NCI-H526 (cell line): ENCODE measurements at regions not wholly inside any gene's neighbourhood (a gene's known extent, or its start where the extent isn't known, plus 50 kb on each side); places are given as distances from the start of the nearest gene placed in this dataset.

Experiments
- DNase-seq, 2 experiments: peaks; one replicate each; lab custom pipeline; 2025; lab: John Stamatoyannopoulos, UW

DNA sequence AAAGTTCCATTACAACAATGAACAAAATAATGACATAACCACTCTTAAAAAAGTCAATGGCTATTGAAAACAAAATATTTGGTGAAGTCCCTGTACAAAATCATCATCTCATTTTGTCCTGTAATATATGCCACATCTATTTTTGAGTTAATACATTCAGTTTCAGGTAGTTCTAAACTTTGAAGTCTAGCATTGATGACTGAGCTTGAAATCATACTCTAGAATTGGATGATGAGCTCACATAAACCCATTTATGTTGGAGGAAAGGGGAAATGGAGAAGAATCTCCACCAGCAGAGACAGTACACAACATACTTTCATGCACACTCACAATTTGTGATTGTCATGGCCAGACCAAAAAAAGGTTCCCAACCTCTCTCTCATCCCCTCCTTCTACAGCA, 371.1 kb upstream of the NR3C2 start:
- no peak for DNase-seq

DNA sequence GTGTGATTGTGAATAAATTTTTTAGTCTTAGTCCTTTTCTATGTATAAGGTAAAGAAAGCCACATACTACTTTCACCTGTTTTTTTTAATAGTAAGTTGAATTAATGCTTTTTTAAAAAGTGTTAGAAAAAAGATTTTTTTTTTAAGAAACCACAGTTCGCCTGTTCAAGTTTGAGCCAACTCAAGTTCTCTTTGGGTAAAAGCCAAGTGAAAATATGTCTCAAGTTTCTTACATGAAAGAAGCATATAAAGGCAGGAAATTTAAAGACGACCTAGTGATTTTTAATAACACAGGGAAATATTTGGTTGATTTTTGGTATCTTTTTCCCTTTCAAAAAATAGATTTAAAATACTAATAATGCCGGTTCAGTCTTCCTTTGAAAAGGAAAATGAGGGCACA, 369.9 kb upstream of the NR3C2 start:
- DNase-seq: no peak

DNA sequence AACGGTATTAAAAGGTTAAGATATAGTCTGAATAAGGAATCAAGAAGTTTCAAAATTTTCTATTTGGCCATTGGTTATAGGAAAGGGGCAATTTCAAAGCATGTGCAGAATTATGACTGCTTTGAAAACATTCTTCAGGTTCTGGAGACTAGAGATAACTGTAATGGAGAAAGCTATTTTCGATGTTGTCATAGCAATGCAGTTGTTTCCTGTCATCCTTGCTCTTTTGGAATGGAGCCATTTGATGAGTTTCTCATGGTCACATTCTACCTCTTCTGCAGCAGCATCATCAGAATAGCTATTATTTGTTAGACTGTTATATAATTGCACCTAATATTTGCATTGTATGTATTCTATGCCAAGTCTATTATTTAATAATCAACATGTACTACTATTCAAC, 368.2 kb upstream of the NR3C2 start:
- no peak for DNase-seq

DNA sequence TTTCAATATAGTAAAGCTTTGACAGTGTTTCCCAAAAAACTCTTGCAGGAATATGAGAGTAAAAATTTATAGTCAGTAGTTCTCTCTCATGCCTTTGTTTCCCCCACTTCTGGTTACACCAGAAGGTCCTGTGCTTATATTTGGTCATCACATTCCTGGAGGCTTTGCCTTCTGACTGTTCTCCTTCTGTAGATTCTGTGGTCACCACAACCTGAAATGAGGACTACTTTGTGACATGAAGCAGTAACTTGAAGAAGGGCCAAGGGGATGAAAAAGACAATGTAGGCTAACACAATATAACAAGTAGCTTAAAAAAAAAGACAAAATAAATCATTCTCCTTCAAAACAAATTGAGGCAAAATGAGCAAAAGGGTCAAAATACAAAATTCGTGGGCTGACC, 366.2 kb upstream of the NR3C2 start:
- no peak for DNase-seq

DNA sequence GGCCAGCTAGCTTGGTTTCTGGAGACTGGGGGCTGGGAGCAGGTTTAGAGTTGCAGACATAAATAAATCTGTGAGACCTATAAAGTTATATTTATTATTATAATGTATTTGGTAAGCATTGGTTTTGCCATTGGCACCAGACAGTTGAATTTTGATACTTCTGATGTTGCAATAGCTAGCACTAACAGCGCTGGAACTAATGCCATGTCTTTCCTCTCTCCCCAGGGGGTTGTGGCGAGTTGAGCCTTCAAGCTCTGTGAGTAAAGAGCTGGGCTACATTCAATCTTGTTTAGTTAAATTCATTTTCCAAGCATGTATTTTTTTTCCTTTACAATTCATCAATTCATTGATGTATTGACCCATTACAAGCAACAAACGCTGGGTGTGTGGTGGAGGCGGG, 358.7 kb upstream of the NR3C2 start:
- DNase-seq: no peak

DNA sequence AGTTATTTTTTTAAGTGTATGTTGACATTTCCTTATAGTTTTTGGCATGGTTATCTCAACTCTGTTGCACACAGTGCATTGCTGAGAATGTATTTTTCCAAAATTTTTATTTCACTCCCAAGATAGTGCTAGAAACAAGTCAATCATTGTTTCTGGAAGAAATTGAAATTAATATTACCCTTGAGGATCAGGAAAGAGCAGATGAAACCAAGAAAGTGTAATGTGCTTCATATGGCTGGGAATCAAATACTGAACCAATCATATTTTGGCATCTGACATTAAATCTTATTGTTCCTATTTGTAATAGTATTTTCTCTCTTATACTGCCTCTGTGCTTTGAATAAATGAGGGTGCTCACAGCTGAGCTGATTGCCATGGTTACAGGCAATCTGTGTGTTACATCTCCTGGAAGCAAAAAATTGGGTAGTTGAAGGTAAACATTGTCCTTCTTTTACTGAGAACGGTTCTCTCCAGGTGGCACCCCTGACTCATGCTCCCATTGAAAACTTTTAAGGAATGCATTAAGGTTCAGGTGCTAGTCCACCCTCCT, 358.2 kb upstream of the NR3C2 start:
- DNase-seq: no peak

DNA sequence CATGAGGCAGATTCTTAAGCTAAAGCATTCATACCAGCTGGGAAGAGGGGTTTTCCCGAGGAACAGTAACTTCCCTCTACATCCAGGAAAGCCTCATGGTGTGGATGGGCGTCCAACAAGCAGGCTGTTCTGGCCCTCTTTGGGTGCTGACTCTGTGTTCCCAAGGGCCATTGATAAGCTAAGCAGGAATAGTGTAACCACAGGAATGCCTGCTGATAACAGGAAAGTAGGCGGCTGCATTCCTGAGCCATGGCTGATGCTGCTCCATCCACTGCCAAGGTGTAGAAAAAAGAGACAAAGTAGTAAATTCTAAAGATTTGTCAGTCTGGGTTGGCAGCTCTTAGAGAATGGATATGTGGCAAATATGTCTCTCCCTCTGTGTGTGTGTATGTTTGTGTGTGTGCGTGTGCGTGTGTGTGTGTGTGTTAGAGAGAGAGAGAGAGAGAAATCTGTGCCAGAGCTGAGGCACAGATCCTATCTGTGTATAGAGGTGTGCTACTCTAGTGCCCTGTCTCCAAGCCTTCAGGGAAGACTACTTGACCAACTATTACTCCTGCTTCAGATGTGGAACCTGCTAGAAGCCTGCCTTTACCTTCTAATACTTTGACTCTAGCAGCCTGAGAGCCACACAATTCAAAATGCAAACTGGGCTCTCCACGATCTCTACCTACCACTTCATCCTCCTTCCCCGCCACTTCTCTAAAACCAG, 353.1 kb upstream of the NR3C2 start:
- DNase-seq: no peak

DNA sequence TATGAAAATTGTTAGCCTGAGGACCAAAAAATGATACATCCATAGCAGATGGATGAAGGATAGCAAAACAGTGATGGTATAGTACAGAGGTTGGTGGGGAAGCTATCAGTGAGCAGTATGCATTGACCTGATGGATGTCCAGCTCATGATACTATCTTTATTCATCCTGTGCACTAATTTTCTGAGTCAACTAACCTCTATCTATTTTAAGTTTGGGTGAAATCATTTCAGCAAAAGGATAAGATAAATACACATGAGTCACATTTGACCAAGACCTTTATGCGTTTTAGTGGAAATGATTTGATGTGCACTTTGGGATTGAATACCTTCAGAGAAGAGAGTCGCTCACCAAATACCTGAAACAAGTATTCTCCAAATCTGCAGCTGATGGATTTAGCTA, 351.0 kb upstream of the NR3C2 start:
- no peak for DNase-seq

DNA sequence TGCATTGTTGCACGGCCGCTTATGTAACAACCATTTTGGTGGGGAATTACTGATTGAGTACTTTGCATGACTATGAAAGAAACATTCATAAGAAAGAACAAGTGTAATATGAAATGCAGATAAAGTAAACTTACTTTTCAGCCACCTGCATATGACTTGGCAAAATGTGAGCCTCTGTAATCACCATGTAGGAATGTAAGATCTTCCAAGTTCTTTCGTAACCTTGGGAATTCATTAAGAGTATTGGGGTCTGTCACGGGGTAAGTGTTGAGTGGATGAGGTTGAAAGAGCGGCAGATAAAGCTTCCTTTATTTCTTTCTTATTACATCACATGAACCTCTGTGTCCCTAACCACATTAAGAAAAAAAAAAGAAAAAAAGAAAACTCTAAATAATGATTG, 348.5 kb upstream of the NR3C2 start:
- DNase-seq: no peak

DNA sequence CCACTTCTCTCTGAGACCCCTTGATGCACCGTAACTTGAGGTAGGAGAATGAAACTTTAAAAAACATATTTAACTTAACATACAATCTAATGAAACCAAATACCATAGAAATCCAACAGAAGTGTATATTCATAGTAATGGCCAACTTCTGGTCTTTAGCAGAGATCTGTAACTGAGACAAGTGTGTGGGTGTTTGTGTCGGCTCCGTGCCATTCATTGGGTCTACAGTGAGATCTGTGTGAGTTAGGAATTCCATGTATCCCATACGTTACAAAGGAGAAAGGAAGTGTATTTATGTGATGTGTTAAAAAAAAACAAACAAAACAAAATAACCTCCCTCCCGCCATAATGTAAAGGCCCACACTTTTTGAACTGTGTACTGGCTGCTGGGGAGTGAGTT, 348.0 kb upstream of the NR3C2 start:
- DNase-seq: no peak

DNA sequence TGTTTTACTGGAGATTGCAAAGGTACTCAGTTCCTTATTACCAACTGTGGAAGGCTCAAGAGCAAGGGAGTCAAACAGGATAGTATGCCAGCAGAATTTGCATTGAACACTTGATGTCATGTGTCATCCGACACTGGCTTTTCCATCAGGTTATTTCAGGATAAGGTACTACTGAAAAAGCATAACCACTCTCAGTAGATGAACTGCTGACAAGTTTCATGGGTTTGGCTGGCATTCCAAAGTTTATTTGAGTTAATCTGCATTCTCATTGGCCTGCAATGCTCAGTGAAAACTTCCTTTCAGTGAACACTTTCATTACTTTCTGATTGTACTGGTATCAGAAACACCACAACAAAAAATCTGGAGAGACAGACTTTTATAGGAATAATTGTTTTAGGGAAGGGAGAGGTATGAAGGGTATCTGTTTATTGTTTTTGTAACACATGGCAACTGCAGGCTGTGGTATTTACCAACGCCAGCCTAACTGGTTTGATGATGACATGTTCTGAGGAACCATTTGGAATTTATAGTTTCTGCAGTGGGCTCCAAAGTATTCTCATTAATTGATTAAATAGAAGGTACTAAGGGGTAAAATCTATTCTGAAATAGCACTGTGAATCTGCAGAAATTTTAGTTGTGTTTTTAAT, 345.7 kb upstream of the NR3C2 start:
- peak in 1 of 2 experiments; percentile 16 for DNase-seq

DNA sequence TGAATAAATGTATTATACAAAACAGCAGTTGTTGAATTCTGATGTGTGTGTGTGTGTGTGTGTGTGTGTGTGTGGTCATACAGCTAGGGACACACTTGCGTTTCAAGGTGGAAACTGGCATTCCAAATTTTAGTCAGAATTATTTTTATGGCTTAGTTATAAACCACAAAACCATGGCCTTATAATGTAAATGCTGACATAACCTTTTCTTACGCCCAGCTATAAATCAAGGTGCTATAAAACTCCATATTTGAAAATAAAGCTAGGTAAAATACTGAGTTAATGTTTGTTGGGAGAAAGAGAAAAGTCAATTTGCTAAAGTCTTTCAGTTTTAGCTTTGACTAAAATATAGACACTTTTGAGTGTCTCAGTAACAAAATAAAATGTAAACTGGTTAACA, 345.1 kb upstream of the NR3C2 start:
- no peak for DNase-seq

DNA sequence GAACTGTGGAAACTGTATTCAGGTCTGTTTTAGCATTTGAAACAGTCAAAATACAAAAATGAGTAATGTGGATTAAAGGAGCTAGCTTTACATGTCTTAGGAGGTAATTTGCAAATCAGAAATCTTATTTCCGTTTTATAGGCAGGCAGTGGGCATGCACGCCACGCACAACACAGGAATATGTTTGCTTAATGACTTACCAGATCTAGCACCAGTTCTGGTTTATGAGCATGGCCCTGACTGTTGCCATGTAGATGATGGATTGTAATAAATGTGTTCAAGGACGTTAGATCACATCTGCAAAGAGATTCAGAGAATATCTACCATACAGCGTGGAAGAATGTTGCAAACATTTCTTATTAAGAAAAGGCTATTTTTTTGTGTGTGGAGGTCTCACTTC, 344.5 kb upstream of the NR3C2 start:
- DNase-seq: peak in 1 of 2 experiments; percentile 4

DNA sequence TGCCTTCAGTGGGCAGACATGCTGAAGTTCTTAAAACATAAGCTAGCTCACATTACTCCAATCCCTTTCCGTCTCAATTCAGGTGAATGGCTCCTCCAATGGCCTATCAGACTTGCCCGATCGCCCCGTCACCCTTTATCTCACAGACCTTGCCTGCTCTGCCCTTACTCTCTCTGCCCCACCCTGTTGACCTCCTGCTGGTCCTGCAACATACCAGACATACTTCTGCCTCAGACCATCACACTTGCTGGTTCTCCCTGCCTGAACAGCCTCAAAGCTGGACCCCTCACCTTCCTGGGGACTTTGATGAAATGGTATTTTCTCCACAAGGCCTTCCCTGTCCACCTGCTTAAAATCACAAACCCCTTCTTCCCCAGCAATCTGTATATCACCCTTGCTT, 340.1 kb upstream of the NR3C2 start:
- DNase-seq: no peak

DNA sequence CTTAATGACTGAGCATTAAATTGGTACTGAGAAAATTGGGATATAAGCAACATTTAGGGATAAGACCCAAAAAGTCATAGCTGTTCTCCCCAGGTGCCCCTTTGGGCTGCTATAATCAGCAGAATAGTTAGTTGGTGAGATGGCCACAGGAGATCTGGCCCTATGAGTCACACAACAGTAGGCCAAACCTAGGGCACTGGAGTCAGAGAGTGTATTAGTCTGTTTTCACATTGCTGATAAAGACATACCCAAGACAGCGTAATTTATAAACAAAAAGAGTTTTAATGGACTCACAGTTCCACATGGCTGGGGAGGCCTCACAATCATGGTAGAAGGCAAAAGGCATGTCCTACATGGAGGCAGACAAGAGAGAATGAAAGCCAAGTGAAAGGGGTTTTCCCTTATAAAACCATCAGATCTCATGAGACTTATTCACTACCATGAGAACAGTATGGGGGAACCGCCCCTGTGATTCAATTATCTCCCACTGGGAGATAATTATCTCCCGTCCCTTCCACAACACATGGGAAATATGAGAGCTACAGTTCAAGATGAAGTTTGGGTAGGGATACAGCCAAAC, 338.3 kb upstream of the NR3C2 start:
- DNase-seq: no peak

DNA sequence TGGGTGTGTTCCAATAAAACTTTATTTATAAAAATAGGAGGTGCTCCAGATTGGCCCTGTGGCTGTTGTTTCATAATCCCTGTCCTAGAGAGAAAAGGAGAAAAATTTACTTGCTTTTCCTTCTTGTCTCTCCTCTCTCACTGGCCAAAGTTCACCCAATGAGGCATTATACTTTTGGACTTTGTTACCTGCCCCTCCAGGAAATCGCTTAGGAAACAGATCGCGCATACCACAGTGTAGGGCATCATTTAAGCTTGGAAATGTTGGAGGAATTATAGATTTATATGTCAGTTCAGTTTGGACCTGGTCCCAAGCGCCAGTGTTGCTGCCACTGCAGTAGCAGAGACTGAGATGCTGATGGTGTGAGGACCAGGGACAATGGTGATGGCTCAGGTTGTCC, 337.6 kb upstream of the NR3C2 start:
- DNase-seq: no peak

DNA sequence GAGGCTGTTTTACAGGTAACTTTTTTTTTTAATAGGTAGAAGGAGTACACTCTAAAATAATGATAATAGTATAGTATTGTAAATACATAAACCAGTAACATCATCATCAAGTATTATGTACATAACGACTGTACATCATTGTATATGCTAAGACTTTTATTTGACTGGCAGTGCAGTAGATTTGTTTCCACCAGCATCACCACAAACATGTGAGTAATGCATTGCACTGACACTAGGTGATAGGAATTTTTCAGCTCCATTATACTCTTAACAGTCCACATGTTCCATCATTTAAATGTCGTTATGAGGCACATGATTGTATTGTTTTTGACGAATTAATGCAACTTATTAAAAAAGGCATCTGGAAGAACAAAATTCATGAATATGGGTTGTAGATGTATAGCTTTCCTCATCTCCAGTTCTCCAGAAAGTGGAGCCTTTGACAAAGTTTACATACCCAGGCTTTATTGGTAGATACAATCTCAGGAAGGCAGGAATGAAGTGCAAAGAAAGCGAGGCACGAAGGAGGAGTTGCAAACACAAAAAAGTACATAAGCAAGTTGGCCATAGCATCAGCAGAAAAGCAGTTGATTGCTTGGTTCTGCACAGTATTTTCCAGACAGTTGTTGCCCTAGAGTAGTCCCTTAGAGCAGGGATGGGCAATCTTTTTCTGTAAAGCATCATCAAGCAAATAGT, 336.9 kb upstream of the NR3C2 start:
- no peak for DNase-seq

DNA sequence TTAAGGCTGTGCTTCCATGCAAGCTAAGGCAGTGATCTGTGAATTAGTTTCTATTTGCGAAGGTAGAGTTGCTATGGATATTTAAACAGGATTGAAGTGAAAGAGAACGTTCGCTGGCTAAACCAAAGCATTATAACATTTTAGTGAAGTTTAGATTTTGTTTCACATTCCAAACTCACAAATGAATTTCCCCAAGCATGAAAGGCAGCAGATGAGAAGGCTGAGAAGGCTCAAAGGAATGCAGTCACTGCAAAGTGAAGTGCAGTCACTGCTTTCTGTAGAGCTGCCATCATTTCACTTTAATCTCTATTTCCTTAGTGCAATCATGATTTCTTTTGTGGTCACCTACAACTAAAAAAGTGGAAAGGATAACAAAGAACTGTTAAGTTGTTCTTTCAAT, 334.7 kb upstream of the NR3C2 start:
- DNase-seq: no peak

DNA sequence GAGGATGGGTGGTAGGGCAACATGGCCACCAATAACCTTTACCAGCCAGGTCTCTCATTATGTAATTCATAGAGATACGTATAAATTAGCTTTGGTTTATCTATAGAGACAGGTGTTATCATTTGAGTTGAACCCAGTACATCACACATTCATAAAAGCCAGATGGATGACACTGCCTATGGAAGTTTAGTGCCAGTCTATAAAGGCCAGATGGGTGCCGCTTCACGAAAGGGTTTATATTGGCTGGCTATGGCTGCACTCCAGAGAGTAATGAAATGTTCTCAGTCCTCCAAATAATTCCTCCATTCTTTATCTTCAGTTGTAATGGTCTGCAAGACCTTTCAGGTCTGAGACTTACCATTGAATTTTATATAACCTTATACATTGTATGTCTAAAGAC, 331.9 kb upstream of the NR3C2 start:
- no peak for DNase-seq

DNA sequence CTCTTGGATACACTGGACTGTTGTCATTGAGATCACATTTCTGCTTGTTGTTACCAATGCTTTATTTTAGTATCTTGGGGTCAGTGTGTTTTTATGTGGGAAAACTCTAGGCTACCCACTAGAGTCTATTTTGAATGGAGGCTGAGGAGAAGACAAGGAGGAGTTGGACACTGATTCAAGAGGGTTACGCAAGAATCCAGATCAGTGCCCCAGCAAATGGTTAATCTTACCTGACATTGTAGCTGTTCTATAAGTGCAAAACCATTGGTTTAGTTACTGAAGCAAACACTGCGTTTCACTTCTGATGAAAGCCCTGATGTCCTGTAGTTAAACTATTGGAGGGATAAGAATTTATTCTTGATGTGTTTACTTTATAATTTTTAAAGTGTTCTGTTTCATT, 331.1 kb upstream of the NR3C2 start:
- DNase-seq: no peak

DNA sequence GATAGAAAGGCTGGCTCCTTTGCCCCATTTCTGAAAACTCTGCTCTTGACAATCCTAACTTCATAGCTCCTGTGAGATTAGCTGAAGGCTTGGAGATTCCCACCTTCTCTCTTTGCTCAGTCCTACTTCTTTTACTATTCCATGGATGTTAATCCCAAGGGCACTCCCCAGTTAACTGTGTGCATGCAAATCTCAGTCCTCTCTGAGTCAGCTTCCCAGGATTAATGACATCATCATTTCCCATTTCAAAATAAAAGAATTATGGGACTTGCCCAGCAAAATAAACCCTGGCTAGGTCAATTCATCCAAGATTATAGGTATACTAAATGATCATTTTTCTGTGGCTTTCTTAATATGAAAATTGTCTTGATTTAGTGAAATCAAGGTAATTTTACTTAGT, 328.6 kb upstream of the NR3C2 start:
- DNase-seq: no peak

DNA sequence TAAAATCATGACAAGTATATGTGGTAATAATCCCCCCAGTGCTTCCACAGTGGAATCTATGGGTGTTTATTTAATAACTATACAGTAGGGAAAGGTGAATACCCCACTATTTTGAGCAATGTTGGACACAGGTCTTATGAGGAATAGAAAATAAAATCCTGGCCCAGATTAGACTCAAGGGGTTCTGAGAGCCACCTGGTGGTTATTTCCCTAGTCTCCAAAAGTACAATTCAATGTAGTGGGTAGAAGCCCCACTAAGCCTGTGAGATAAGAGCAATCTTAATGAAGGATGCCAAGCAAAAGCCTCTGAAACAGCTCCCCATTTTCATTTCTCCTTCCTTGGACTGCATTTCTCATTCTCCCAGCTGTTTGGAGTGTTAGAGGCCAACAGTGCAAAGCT, 328.2 kb upstream of the NR3C2 start:
- no peak for DNase-seq

DNA sequence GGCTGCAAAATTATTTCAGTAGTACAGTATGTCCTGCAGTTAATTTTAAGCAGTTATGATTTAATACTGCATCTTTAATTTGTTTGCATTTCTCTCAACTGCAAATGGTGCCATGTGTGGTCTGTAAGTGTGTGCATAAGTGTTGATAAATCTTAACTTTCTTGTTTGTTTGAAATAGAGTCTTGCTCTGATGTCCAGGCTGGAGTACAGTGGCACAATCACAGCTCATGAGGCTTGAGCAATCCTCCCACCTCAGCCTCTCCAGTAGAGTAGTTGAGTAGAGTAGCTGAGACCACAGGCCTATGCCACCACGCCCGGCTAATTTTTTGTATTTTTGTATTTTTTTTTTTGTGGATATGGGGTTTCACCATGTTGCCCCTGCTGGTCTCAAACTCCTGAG, 322.5 kb upstream of the NR3C2 start:
- DNase-seq: no peak
